Iris pigment epithelial cell (primary cell): ENCODE measurements at regions not wholly inside any gene's neighbourhood (a gene's known extent, or its start where the extent isn't known, plus 50 kb on each side); places are given as distances from the start of the nearest gene placed in this dataset.
"Not testable (repeated sequence)": the region's sequence is repeated elsewhere in the genome, so short reads cannot be mapped to it uniquely, and the experiment has no call there.

Source experiments
- DNase-seq: peaks from one replicate; pipeline ENCODE4 v3.0.0-alpha.2; 2011; ENCODE audit warnings: low read depth

GRCh38 chr12:58009405-58010195 lies 68.2 kb downstream of the ATP23 start:
- DNase-seq: no peak

- no peak for DNase-seq
Observed at GRCh38 chr12:58011676-58012075, 70.3 kb downstream of the ATP23 start.

GRCh38 chr12:58022379-58023020 lies 81.1 kb downstream of the ATP23 start:
- DNase-seq: not testable (repeated sequence)

DNA sequence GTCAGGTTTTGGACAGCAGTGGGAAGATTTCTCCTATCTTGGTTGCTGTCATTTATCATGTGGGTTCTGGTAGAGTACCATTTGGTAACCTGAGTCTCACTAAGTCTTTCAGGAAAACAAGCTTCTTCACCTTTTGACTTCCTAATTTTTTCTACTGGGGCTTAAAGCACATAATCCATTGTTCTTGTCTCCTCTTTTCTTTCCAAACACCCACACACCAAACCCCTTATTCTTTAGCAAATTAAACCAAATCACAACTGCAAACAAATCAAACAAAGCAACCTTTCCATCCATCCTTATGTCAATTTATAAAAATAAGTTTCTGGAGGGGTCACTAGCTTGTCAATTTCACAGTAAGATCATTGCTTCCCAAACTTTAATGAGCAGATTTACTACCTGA lies 84.1 kb downstream of the ATP23 start:
- DNase-seq: no peak

GRCh38 chr12:58026426-58026825 lies 85.1 kb downstream of the ATP23 start:
- peak; percentile 13 for DNase-seq

GRCh38 chr12:58026897-58027891 lies 85.8 kb downstream of the ATP23 start:
- peak; percentile 26 for DNase-seq

GRCh38 chr12:58028294-58028693 lies 86.9 kb downstream of the ATP23 start:
- DNase-seq: no peak

DNA sequence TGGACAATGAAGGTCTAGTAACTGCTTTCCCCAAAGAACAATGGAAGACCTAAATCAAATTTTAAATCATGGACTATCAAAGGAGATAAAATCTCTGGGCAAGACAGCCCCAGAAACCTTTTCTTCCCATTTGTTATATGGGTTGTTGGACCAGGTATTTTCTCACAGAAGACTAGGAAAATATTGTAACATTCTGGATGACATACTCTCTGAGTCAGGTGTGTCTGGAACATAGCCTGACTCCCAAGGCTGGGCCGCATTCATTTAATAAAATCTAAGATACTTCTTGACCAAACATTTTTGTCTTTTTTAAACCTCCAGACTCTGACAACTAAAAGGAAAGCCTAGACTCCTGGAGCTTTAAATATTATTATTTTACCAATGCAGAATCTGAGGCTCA lies 87.9 kb downstream of the ATP23 start:
- DNase-seq: no peak

GRCh38 chr12:58030566-58031279 lies 89.4 kb downstream of the ATP23 start:
- DNase-seq: peak; percentile 45

- DNase-seq: no peak
Observed at GRCh38 chr12:58032156-58032555, 90.8 kb downstream of the ATP23 start.

GRCh38 chr12:58033831-58034230 lies 92.5 kb downstream of the ATP23 start:
- DNase-seq: no peak

DNA sequence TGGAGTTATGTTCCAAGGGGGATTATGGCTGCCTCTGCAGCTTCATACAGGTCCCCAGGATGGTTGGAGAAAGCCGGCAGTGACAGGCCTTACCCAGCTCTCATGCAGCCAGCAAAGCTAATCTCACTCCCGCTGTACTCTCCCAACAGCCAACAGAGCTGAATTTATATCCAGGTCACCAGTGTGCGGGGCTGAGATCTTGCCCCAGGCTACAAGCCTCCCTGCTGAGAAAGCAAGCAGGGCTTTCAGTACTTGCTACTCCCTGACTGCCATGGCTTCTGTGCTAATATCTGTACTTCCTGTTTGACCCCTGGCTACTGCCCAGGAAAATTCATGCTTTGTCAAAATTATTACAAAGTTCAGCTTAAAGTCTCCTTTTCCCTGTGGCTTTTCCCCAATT lies 92.9 kb downstream of the ATP23 start:
- DNase-seq: peak; percentile 22

- DNase-seq: no peak
Observed at GRCh38 chr12:58034712-58035111, 93.3 kb downstream of the ATP23 start.

DNA sequence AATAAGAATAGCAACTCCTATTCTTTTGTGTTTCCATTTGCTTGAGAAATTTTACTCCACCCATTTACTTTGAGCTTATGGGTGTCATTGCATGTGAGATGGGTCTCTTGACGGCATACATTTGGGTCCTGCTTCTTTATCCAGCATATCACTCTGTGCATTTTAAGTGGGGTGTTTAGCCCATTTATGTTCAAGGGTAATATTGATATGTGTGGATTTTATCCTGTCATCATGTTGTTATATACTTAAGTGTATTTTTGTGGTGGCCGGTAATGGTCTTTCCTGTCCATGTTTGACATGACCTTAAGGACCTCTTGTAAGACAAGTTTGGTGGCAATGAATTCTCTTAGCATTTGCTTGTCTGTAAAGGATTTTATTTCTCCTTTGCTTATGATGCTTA lies 100.1 kb downstream of the ATP23 start:
- no peak for DNase-seq

DNA sequence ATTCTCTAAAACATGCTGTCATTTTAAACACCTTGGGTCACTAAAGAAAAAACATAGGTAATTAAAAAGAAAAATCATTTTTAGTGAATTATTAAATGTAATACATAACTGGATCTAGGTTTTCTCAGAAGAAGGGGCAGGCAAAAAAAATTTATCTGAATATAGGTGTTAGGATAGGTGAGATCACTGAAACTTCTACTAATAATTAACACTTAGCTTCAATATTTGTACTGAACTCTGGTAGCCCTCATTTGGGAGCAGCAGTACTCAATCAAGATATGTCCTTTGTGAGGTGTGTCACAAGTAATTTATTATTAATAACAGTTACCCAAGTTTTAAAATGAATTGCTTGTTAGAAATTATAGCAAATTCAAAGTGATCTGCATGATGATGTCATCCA lies 103.6 kb downstream of the ATP23 start:
- DNase-seq: no peak

DNA sequence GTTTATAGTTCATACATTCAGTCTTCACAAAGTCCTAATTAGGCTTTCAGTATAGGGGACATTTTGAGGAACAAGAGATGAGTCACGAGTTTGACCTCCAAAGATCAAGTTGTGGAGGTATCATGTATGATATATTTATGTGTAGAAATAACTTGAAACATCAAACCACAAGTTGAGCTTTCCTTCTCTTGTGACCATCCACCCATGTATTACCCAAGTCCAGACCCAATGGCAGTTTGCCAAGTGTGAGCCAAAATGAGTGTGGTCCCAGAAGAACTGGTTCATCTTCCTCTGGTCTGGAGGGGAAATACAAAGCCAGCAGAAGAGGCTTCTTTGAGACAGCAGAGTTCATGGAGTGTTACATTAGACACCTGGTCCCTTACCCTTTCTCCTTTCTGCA lies 104.9 kb downstream of the ATP23 start:
- DNase-seq: no peak

- no peak for DNase-seq
Observed at GRCh38 chr12:58051378-58051777, 110.0 kb downstream of the ATP23 start.

GRCh38 chr12:58064666-58065065 lies 123.3 kb downstream of the ATP23 start:
- DNase-seq: no peak

GRCh38 chr12:58066296-58066695 lies 124.9 kb downstream of the ATP23 start:
- DNase-seq: peak; percentile 25

DNA sequence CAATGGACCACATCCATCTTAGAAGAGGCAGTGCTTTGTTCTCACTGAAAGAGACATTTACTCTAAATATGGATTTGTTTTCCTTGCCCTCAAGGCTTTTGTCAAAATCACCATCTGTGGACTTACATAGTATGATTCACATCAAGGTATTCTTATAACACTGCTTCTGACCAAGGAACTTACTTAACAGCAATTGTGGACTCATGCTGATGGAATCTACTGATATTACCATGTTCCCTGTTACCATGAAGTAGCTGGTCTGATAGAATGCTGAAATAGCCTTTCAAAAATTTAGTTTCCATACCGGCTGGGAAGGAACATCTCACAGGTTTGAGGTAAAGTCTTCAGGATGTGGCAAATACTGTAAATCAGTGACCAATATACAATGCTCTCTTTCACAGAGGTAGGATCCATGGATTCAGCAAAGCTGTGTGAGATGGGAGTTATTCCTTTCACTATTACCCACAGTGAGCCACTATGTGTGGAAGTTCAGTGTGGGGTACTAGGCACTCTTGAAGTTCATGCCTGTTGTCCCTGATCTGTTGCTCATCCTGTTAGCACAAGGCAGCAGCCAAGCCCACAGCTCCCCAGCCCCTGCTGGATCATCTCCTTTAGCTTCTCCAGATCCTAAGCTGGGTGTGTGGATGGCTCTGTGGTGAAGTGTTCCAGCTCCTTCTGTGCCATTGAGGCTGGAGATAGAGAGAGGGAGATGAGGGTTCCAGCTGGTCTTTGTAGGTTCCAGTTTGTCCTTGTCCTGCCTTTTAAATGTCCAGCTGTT lies 126.4 kb downstream of the ATP23 start:
- peak; percentile 95 for DNase-seq

DNA sequence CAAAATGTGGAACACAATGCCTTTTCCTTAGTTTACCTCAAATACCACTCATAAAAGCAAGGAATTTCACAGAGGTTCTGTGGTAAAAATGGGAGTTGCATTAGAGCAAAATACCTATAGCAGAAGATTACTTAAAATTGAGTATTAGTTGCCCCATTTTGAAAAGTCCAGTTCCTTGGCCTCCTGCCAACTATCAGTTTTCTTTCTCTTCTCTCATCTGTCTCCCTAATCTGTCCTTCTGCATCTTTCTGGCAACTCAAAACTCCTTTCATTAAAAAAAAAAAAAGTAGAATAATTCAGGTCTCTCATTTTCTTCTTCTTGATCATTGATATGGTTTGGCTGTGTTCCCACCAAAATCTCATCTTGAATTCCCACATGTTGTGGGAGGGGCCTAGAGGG lies 127.3 kb downstream of the ATP23 start:
- peak; percentile 27 for DNase-seq
